KMS-11 (cell line): ENCODE measurements at regions not wholly inside any gene's neighbourhood (a gene's known extent, or its start where the extent isn't known, plus 50 kb on each side); places are given as distances from the start of the nearest gene placed in this dataset.

ENCODE experiments used
- H2AFZ ChIP-seq: fragments of 200-600 bp; sonication (generic); 2 replicates; pipeline ENCODE4 v1.6.1; 2016; ENCODE audit warnings: antibody characterized with exemption, mixed run types, low read depth
- H3K27ac ChIP-seq: fragments of 200-600 bp; sonication (generic); 2 replicates; pipeline ENCODE4 v1.6.1; 2016; ENCODE audit warnings: mild to moderate bottlenecking, mixed run types
- H3K27me3 ChIP-seq: fragments of 200-600 bp; sonication (generic); 2 replicates; pipeline ENCODE4 v1.6.1; 2017; ENCODE audit warnings: mild to moderate bottlenecking, low read depth, mixed run types, moderate library complexity; ENCODE audit not compliant: insufficient read depth
- H3K36me3 ChIP-seq: fragments of 200-600 bp; sonication (generic); 2 replicates; pipeline ENCODE4 v1.6.1; 2017; ENCODE audit warnings: mild to moderate bottlenecking, mixed run types; ENCODE audit not compliant: insufficient read depth
- H3K4me1 ChIP-seq: fragments of 200-600 bp; sonication (generic); 2 replicates; pipeline ENCODE4 v1.6.1; 2016; ENCODE audit warnings: mild to moderate bottlenecking, low read depth, mixed run types; ENCODE audit not compliant: poor library complexity, severe bottlenecking
- H3K4me2 ChIP-seq: fragments of 200-600 bp; sonication (generic); 2 replicates; pipeline ENCODE4 v1.7.0; 2016; ENCODE audit warnings: mild to moderate bottlenecking, mixed run types
- H3K4me3 ChIP-seq: fragments of 200-600 bp; sonication (generic); IDR thresholded peaks from 2 replicates; pipeline ENCODE4 v1.6.1; 2017; ENCODE audit warnings: low read depth, low read length, mixed read lengths; ENCODE audit not compliant: insufficient read depth
- H3K79me2 ChIP-seq: fragments of 200-600 bp; sonication (generic); 2 replicates; pipeline ENCODE4 v1.6.1; 2016; ENCODE audit warnings: low read depth, mixed run types; ENCODE audit not compliant: insufficient read depth
- H3K9ac ChIP-seq: fragments of 200-600 bp; sonication (generic); 2 replicates; pipeline ENCODE4 v1.6.1; 2016; ENCODE audit warnings: mild to moderate bottlenecking, mixed run types
- H4K20me1 ChIP-seq: fragments of 200-600 bp; sonication (generic); 2 replicates; pipeline ENCODE4 v1.6.1; 2016; ENCODE audit warnings: mild to moderate bottlenecking, mixed run types; ENCODE audit not compliant: insufficient read depth
- CTCF ChIP-seq: fragments of 200-600 bp; sonication (generic); conservative IDR thresholded peaks from 2 replicates; pipeline ENCODE4 v1.6.1; 2017; ENCODE audit warnings: low read depth, mild to moderate bottlenecking, antibody characterized with exemption, low read length, moderate library complexity, mixed read lengths

DNA sequence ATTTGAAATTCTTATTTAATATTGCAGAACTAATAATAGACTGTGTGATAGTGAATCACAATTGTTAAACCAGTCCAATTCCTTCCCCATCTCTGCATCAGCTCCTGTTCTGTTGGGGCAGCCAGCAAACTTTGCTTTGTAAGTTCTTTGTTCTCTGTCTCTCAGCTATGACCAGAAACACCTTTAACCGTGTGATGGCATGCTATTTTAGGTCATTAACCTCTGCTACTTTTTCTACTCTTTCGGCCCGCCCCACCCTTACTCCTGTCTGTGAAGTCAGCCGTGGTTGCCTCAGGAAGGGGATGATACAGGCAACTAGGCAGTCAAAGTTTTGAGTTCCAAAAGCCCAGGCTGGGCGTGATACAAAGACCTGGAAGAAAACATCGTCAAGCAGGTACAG is 51.3 kb upstream of the EGFL6 start:
- H3K4me2 ChIP-seq = no peak overlapping the region
- H4K20me1 ChIP-seq = no peaks in the 10 kb centered on the region
- H3K4me3 ChIP-seq = no peak overlapping the region
- no peaks in the 10 kb centered on the region for H3K79me2 ChIP-seq
- no peak overlapping the region for H2AFZ ChIP-seq
- no peaks in the 10 kb centered on the region for H3K36me3 ChIP-seq
- no peak overlapping the region for H3K9ac ChIP-seq
- no peaks in the 10 kb centered on the region for H3K27me3 ChIP-seq
- no peak overlapping the region for H3K27ac ChIP-seq
- peaks cover 11% of the 10 kb centered on the region for H3K4me1 ChIP-seq
- no peak for TF ChIP-seq CTCF

GRCh38 chrX:13515211-13515930 is 54.0 kb upstream of the EGFL6 start:
- Histone ChIP-seq H3K36me3 (no peaks in the 10 kb centered on the region), H3K27me3 (no peaks in the 10 kb centered on the region), H3K4me2 (no peak overlapping the region), H4K20me1 (no peaks in the 10 kb centered on the region), H2AFZ (no peak overlapping the region), H3K4me1 (peaks cover 5% of the 10 kb centered on the region), H3K79me2 (no peaks in the 10 kb centered on the region), H3K9ac (no peak overlapping the region), H3K4me3 (no peak overlapping the region), H3K27ac (no peak overlapping the region)
- TF ChIP-seq CTCF = no peak

DNA sequence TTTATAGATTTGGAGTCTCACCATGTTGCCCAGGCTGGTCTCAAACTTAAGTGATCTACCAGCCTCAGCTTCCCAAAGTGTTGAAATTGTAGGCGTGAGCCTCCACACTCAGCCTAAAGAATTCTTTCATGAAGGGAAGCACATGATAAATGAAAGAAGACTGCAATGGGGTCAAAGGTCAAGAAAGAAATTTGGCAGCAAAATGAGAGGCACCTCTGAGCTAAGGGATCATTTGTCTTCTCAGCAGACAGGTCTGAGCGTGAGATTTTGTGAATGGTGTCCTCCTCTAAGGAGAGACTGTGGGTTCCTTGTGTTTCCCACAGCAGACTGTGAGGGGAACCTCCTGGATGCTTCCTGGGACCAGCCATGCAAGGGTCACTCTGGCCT is 57.5 kb upstream of the EGFL6 start:
- H4K20me1 ChIP-seq = no peaks in the 10 kb centered on the region

DNA sequence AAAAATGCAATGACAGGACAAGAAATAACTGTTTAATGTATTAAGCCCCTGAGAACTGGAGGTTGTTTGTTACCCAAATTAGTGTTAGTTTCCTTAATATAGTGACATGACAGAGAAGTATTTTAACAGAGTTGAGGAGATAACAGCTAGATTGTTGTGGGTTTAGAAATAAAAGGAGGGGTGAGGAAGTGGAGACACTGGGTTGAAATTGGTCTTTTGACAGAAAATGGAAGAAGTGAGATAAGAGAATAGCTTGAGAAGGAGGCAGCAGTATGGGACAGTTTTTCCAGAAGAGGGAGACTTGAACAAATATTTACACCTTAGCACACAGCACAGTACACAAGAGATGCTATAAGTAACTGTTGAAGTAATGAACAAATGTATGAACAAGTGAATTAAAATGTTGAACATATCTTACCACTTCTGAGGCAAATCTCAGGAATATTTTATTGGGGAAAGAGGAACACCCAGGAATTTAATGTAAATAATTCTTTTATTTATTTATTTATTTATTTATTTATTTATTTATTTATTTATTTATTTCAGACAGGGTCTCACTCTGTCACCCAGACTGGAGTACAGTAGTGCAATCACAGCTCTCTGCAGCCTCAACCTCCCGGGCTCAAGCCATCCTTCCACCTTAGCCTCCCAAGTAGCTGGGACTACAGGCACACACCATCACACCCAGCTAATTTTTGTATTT is 58.0 kb upstream of the EGFL6 start:
- Histone ChIP-seq H3K4me2 (no peak overlapping the region), H3K27ac (no peak overlapping the region), H3K9ac (no peak overlapping the region), H3K4me3 (no peak overlapping the region), H3K79me2 (no peaks in the 10 kb centered on the region), H3K4me1 (peaks cover 5% of the 10 kb centered on the region), H2AFZ (no peak overlapping the region), H4K20me1 (no peaks in the 10 kb centered on the region), H3K27me3 (no peaks in the 10 kb centered on the region), H3K36me3 (no peaks in the 10 kb centered on the region)
- no peak for TF ChIP-seq CTCF

More for the DNA sequence above, 57.5 kb upstream of the EGFL6 start:
- Histone ChIP-seq H3K9ac (no peak overlapping the region), H3K4me1 (peaks cover 5% of the 10 kb centered on the region), H2AFZ (no peak overlapping the region), H3K27me3 (no peaks in the 10 kb centered on the region), H3K79me2 (no peaks in the 10 kb centered on the region), H3K4me2 (no peak overlapping the region), H3K27ac (no peak overlapping the region), H3K36me3 (no peaks in the 10 kb centered on the region), H3K4me3 (no peak overlapping the region)
- no peak for TF ChIP-seq CTCF
